Stimulated activated CD4-positive, alpha-beta T cell treated with anti-CD3 and anti-CD28 coated beads, TNF-alpha, amount 100 ng/mL, for 48 hours (primary cell): ENCODE measurements at regions not wholly inside any gene's neighbourhood (a gene's known extent, or its start where the extent isn't known, plus 50 kb on each side); places are given as distances from the start of the nearest gene placed in this dataset.

Source experiments
- DNase-seq, 3 donors: peaks; one replicate each; pipeline ENCODE4 v3.0.0-alpha.2; 2020; ENCODE audit warnings: low read depth in 3 of 3

- no peak for DNase-seq
Measured at GRCh38 chr12:116456330-116457082, 102.7 kb upstream of the MAP1LC3B2 start.

DNA sequence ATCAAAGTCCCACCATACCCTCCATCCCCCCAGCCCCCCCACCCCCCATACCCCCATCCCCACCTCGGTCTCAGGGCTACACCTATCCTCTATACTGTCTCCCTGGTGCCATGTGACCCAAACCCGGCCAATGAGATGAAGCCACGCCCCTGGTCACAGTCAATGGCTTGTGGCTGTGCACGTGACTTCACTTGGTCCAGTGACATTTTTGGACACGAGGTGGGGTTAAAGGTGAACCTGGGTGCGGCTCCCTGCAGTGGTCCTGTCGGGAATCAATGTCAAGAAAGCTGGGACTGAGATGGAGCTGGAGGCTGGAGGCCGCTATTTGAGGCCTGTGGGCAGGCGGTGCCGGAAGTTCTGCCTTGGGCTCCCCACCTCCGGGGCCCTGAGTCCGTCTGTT, 100.7 kb upstream of the MAP1LC3B2 start:
- DNase-seq: no peak

DNA sequence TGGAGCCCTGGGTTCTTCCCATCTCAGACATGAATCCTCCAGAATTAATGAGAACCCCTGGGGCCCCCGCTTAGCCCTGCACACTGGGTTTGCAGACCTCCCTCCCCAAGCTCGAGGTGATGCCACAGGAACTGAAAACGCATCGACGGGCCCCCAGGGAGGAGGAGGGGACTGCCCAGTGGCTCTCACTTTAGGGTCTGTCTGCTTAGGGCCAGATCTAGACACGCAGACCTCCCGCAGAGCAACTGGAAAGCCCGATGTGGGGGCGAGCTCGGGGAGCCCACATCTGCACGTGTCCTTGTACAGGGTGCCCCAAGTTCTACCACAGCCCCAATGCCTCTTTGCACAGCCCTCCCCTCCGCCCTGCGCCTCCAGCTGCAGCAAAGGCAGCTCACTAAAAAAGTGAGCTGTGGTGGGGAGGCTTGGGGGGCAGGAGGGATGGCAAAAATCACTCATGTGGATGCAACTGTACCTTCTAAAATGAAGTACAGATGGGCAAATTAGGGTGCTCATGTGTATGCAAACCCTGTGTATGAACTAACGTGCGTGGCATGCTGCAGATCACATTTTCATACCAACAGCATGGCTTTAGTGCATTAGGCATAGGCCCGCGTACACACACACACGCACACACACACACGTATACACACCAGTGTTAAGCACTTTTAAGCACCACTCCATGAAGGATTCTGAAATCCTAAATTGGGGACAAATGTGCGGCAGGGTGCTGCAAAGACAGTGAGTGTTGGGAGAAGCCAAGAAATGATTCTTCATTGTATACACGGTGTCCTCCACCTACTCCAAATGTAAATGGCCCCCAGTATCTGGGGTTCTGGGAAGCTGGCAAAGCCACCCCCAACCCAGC, 99.9 kb upstream of the MAP1LC3B2 start:
- no peak for DNase-seq

GRCh38 chr12:116459916-116460663, 99.1 kb upstream of the MAP1LC3B2 start:
- no peak for DNase-seq

DNA sequence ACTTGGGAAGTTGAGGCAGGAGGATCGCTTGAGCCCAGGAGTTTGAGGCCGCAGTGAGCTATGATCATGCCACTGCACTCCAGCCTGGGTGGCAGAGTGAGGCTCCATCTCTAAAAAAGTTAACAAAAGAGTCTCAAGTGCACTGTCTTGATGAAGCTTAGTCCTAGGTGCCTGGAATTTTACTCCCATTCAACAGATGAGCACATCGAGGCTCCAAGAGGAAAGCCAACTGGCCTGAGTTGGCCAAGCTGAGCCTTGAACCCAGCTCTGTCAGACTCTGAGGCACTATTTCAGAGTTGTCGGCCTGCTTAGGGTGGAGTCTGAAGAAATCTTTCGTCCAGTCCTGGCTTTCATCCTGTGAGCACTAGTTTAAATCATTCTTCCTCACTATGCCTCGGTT, 98.1 kb upstream of the MAP1LC3B2 start:
- DNase-seq: no peak

DNA sequence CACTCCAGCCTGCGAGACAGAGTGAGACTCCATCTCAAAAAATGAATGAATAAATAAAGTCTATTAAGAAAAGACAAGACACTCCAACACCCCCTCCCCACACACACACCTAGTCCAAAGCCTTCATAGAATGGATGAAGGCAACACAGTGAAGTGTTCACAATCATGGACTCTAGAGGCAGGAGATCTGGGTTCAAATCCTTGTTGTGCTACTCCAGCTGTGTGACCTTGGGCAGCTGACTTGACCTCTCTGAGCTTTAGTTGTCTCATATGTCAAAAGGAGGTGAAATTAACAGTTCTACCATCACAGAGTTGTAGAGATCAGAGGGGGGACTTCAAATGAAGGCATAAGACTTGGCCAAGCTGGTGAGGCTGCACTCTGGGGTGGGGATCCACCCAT, 95.8 kb upstream of the MAP1LC3B2 start:
- DNase-seq: no peak

- DNase-seq: no peak
Measured at GRCh38 chr12:116465407-116465806, 93.8 kb upstream of the MAP1LC3B2 start.

GRCh38 chr12:116465856-116466255, 93.3 kb upstream of the MAP1LC3B2 start:
- no peak for DNase-seq

DNA sequence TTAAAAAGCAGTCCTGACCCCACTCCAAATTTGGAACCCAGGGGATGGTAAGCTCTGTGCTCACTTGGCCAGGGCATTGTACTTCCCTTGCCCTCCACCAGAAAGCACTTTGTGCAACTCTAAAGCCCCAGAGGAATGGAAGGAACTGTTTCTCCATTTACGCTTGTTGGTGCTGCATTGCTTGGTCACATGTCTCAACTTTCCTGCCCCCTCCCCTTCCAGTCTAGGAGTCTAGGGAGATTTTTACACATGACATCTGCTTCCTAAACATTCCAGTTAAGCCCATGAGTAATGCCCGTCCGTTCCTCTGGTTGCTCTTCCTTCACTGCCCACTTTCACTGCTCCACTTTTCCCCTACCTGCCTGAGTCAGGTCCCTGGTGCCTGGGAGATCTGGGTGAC, 92.6 kb upstream of the MAP1LC3B2 start:
- DNase-seq: no peak

DNA sequence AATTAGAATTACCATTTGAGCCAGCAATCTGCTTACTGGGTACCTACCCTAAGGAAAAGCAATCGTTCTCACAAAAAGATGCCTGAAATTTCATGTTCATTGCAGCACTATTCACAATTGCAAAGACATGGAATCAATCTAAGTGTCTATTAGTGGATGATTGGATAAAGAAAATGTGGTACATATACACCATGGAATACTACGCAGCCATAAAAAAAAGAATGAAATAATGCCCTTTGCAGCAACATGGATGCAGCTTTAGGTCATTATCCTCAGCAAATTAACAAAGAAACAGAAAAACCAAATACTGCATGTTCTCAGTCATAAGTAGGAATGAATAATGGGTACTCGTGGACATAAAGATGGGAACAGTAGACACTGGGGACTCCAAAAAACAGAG, 89.8 kb upstream of the MAP1LC3B2 start:
- no peak for DNase-seq

DNA sequence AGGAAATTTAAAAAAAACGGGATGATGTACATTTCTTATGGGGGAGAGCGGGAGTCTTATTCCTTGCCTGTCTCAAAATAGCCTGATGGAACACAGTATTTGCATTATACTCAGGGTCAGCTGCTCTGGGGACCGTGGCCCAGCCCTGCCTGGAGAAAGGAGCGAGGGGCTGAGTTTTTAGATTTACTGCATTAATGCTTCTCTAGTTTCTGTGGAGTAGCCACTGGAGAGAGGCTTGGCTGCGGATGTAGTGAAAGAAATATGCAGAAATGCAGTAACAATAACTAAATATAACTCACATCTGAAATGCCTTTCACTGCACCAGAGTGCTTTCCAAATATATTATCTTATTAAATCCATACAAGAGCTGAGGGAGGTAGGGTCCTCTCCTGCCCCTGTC, 87.6 kb upstream of the MAP1LC3B2 start:
- DNase-seq: no peak

- DNase-seq: no peak
Measured at GRCh38 chr12:116472193-116472592, 87.0 kb upstream of the MAP1LC3B2 start.

DNA sequence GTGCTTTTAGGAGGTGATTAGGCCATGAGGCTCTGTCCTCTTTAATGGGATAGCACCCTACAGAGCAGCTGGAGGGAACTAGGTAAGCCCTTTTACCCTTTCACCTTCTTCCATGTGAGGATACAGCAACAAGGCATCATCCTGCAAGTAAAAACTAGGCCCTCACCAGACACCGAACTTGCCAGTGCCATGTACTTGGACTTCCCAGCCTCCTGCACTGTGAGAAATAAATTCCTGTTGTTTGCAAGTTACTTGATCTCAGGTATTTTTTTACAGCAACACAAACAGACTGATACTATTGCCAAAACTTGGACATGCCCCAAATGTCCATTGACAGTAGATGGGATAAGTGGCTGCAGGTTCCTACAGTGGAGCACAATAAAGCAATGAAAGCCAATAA, 85.8 kb upstream of the MAP1LC3B2 start:
- no peak for DNase-seq

GRCh38 chr12:116474331-116474730, 84.8 kb upstream of the MAP1LC3B2 start:
- no peak for DNase-seq

- DNase-seq: no peak
Measured at GRCh38 chr12:116474899-116475298, 84.3 kb upstream of the MAP1LC3B2 start.

- DNase-seq: no peak
Measured at GRCh38 chr12:116476227-116476822, 82.9 kb upstream of the MAP1LC3B2 start.

DNA sequence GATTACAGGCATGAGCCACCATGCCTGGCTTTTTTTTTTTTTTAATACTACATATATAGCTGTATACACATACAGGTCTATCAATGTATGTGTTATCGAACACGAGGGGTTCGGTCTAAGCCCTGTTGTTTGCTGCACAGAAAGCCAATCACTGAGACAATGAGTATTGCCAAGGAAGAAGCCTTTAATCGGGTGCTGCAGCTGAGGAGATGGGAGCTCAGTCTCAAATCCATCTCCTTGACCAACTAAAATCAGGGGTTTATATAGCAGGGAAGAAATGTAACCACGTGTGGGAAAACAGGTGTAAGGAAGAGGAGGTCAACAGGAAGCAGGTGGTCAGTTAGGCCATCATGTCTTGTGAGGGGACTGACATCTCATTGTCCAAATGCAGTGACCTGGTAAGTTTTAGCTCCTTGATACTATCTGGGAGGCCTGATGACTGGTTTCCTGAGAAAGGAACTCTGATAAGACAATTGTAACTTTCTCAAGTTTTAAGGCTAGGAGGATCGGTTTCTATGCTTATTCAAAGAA, 80.9 kb upstream of the MAP1LC3B2 start:
- no peak for DNase-seq

DNA sequence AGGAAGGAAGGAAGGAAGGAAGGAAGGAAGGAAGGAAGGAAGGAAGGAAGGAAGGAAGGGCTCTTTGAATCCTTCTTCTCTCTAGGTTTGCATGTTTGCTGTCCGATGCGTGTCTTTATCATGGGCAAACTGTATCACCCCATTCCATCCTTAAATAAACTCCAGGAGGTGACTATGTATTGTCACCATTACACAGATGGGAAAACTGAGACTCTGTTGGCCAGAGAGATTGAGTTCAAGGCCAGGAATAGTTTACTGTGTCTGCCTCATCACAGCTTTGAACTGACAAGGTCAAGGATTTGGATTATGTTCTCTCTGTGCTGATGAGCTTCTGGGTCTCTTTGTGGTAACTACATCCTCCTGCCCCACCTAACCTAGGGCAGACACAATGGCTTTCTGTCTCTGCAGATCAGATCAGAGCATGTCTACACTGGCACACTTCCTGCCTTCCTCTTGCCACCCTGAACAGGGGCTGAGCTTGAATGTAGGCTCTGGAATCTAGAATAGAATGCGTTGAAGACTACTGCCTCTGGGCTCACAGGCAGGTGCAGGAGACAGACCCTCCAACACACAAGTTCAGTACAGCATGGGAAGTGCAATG, 78.9 kb upstream of the MAP1LC3B2 start:
- no peak for DNase-seq

DNA sequence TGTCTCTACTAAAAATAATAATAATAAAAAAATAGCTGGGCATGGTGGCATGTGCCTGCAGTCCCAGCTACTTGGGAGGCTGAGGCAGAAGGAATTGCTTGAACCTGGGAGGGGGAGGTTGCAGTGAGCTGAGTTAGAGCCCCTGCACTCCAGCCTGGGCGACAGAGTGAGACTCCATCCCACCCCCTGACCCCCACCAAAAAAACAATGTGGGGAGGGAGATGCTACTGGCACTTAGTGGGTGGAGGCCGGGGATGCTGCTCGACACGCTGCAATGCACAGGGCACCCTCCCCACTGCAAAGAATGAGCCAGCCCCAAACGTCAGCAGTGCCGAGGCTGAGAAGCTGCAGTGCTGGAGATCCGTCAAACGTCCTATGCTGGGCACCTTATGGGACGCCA, 77.5 kb upstream of the MAP1LC3B2 start:
- no peak for DNase-seq

GRCh38 chr12:116482179-116482578, 77.0 kb upstream of the MAP1LC3B2 start:
- DNase-seq: no peak

DNA sequence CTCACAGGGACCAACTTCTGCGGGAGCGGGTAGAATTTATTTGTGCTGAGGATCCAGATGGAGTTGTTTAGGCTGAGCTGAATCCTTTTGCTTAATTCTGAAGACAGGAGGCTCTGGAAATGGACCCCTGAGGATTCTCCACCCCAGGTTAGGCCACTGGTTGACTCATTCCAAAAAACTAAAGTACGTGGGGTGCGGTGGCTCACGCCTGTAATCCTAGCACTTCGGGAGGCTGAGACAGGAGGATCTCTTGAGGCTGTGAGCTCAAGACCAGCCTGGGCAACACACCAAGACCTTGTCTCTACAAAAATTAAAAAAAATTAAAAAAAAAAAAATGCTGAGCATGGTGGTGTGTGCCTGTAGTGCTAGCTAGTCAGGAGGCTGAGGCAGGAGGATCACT, 76.3 kb upstream of the MAP1LC3B2 start:
- no peak for DNase-seq
